Chondrocyte (in vitro differentiated cells): ENCODE measurements at regions not wholly inside any gene's neighbourhood (a gene's known extent, or its start where the extent isn't known, plus 50 kb on each side); places are given as distances from the start of the nearest gene placed in this dataset.

Experiments
- DNase-seq: peaks from one replicate; pipeline ENCODE4 v3.0.0; 2021; ENCODE audit warnings: mixed read lengths, low spot score
- H3K27ac Mint-ChIP-seq: one replicate; pipeline ENCODE4 v1.8.0; 2021; ENCODE audit warnings: mild to moderate bottlenecking, moderate library complexity, mixed read lengths; ENCODE audit not compliant: unreplicated experiment
- H3K27me3 Mint-ChIP-seq: 2 replicates; pipeline ENCODE4 v1.8.0; 2021; ENCODE audit warnings: low read depth, mixed read lengths
- H3K36me3 Mint-ChIP-seq: 2 replicates; pipeline ENCODE4 v1.8.0; 2021; ENCODE audit warnings: low read depth, mixed read lengths
- H3K4me1 Mint-ChIP-seq: 2 replicates; pipeline ENCODE4 v1.8.0; 2021; ENCODE audit warnings: low read depth, mild to moderate bottlenecking, mixed read lengths
- H3K4me3 Mint-ChIP-seq: one replicate; pipeline ENCODE4 v1.8.0; 2021; ENCODE audit warnings: mild to moderate bottlenecking, moderate library complexity, mixed read lengths; ENCODE audit not compliant: unreplicated experiment
- H3K9me3 Mint-ChIP-seq: 2 replicates; pipeline ENCODE4 v1.8.0; 2021; ENCODE audit warnings: low read depth, mixed read lengths
- TF ChIP-seq, protein P1 (sequence below): fragments of 200-600 bp; sonication (generic); IDR thresholded peaks from 2 replicates; pipeline ENCODE4 v1.5.0; 2021; ENCODE audit warnings: antibody characterized with exemption, mild to moderate bottlenecking, moderate library complexity

DNA sequence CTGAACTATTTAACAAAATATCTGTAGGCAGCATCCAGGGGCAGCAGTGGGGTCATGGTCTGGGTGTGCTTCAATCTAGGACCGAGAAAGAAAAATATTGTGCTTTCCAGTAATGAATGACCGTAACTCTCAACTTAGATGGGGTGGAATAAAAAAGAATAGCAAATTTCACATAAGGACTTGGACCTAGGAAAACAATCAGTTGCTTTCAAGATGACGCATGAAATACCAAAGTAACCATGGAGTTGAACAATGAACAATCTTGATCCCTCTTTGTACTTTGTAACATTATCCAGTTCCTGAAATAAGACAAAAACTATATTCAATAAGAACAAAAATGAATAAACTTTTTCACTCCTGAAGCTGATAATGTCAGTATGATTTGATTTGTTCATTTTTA is 167.1 kb downstream of the C7orf25 start:
- no peak for DNase-seq
- Mint-ChIP-seq H3K9me3 (peaks cover 5% of the 10 kb centered on the region), H3K4me1 (peaks cover 25% of the 10 kb centered on the region), H3K36me3 (no peaks in the 10 kb centered on the region), H3K4me3 (no peak overlapping the region), H3K27ac (no peak overlapping the region), H3K27me3 (no peaks in the 10 kb centered on the region)
- TF ChIP-seq, protein P1, sequence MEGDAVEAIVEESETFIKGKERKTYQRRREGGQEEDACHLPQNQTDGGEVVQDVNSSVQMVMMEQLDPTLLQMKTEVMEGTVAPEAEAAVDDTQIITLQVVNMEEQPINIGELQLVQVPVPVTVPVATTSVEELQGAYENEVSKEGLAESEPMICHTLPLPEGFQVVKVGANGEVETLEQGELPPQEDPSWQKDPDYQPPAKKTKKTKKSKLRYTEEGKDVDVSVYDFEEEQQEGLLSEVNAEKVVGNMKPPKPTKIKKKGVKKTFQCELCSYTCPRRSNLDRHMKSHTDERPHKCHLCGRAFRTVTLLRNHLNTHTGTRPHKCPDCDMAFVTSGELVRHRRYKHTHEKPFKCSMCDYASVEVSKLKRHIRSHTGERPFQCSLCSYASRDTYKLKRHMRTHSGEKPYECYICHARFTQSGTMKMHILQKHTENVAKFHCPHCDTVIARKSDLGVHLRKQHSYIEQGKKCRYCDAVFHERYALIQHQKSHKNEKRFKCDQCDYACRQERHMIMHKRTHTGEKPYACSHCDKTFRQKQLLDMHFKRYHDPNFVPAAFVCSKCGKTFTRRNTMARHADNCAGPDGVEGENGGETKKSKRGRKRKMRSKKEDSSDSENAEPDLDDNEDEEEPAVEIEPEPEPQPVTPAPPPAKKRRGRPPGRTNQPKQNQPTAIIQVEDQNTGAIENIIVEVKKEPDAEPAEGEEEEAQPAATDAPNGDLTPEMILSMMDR = no peak

DNA sequence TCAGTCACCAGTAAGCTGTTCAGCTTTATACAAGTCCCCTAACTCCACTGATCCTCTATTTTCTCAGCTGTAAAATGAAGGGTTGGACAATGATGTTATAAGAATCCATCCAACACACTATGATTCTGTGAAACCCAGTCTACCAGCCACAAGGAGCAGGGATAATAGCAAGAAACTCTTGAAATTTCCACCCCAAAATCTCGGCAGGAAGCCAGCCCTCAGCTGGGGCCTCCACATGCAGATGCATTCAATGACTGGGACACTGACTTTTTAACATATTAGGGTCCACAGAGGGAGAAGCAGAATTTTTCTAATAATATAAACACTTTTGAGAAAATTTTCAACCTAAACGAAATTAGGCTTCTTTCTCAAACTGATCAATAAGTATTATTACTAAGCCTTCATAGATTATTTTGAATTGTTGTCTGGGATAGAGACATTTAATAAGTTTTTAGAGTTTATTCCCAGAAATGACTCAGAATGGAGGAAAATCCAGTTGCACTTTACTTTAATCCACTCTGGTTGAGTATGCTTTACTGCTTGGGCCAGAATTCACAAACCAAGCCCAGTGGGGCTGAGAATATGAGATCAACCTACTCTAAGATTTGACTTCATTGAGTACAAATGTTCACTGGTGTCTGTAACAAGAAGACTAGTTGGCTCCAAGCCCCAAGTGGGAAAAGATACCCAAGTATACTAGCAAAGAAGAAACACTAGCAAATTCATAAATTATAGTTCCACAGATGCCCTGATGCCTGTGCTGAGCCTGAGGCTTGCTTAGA is 168.6 kb downstream of the C7orf25 start:
- no peaks in the 10 kb centered on the region for H3K27me3 Mint-ChIP-seq
- H3K4me3 Mint-ChIP-seq = no peak overlapping the region
- TF ChIP-seq, protein P1 = no peak
- no peaks in the 10 kb centered on the region for H3K9me3 Mint-ChIP-seq
- no peak for DNase-seq
- H3K4me1 Mint-ChIP-seq = peaks cover 26% of the 10 kb centered on the region
- H3K36me3 Mint-ChIP-seq = no peaks in the 10 kb centered on the region
- no peak overlapping the region for H3K27ac Mint-ChIP-seq

DNA sequence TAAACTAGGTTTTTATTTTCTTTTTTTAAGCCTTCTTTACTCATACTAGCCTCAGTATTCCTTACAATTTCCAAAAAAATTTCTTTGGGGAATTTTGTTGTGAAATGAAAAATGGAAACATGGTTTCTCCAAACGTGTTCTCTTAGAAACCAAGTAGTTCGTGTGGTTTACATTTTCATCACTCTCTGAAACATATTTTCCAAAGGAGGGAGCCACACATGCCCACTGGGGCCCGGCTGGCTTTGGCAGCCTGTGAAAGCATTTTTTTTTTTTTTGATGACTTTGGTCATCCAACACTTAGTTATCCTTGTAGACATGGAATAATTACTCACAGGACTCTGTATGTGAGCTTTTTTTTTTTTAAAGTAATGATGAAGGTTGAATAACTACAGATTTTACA is 169.6 kb downstream of the C7orf25 start:
- Mint-ChIP-seq H3K9me3 (no peaks in the 10 kb centered on the region), H3K4me1 (peaks cover 26% of the 10 kb centered on the region), H3K4me3 (no peak overlapping the region), H3K27me3 (peaks cover 2% of the 10 kb centered on the region), H3K27ac (no peak overlapping the region), H3K36me3 (no peaks in the 10 kb centered on the region)
- DNase-seq = no peak
- TF ChIP-seq, protein P1 = no peak

DNA sequence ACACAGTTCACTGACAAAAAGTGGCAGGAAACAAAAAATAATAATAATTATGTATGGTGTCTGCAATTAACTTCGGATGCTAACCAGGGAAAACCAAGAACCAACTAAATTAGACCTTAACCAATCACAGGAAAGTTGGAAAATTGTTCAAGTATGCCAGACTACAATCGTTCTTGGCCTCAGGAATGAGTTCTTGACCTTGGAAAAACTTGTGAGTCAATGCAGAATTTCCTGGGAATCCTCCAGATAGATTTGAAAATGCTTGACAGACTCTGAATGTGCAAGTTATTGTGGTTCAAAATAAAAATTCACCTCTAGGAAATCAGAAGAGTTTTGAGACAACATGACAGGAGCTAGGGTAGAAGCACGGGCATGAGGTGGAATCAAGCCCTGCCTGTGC is 171.5 kb downstream of the C7orf25 start:
- Mint-ChIP-seq H3K4me1 (peaks cover 17% of the 10 kb centered on the region), H3K9me3 (no peaks in the 10 kb centered on the region), H3K27me3 (peaks cover 2% of the 10 kb centered on the region), H3K36me3 (no peaks in the 10 kb centered on the region), H3K27ac (no peak overlapping the region), H3K4me3 (no peak overlapping the region)
- TF ChIP-seq, protein P1 = no peak
- no peak for DNase-seq

DNA sequence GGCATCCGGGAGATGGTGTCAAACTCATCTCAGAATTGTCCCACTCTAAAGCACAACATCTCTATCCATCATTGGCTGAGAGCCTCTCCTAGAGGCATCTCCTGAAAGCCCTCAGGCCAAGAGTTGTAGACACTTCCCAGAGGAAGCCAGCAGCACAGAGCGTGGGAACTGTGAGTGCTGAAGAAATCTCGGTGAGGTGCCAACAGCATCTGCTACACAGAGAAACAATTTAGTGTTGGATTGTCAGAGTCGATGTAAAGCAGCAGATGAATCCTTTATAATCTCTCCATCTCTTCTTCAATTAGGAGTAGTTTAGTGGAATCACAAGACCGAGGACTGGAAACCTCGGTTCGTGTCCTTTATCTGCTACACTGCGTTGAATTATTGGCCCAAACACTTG is 172.2 kb downstream of the C7orf25 start:
- TF ChIP-seq, protein P1 = no peak
- peaks cover 3% of the 10 kb centered on the region for H3K9me3 Mint-ChIP-seq
- H3K4me1 Mint-ChIP-seq = peaks cover 14% of the 10 kb centered on the region
- H3K27me3 Mint-ChIP-seq = peaks cover 2% of the 10 kb centered on the region
- H3K27ac Mint-ChIP-seq = no peak overlapping the region
- H3K36me3 Mint-ChIP-seq = no peaks in the 10 kb centered on the region
- H3K4me3 Mint-ChIP-seq = no peak overlapping the region
- DNase-seq = no peak
